Heart left ventricle (tissue), 13 donors: ENCODE measurements at regions not wholly inside any gene's neighbourhood (a gene's known extent, or its start where the extent isn't known, plus 50 kb on each side); places are given as distances from the start of the nearest gene placed in this dataset.

ENCODE experiments used
- POLR2A ChIP-seq, 2 donors: fragments of 450-650 bp; IDR thresholded peaks; one replicate each; pipeline ENCODE4 v1.6.1; 2017; ENCODE audit warnings: antibody characterized with exemption in 2 of 2, mild to moderate bottlenecking in 2 of 2, moderate library complexity in 2 of 2
- TF ChIP-seq, protein P1 (sequence below), 12 donors: fragments of 200-600 bp; sonication (generic) in 4 of 12; IDR thresholded peaks; one replicate each; pipeline versions ENCODE4 v1.5.0 to v1.8.0; 2018 to 2022; ENCODE audit warnings: antibody characterized with exemption in 12 of 12, mild to moderate bottlenecking in 5 of 12
- donor health status: ischemic (EF 13 %, LVEDD 7.1; RV severe dilation, severe dysfunction).
- donor health status: DM: no; HTN: yes; CAD: no.
- donor health status: DM: no; HTN: no; CAD: no.
- donor health status: ischemic (EF 25% LVEDD 6.9; RV normal size, moderate dysfunction).
- donor health status: ischemic (EF 25% LVEDD 5.7; RV mildly dilated, moderate dysfunction).
- donor health status: ischemic (EF 35%, LVEDD 5.7; RV mildly dilated, moderate dysfunction).
- donor health status: nonischemic (EF 11% LVEDD 7.7; RV severe dilation, severe dysfunction).
- donor health status: DM: yes; HTN: yes; CAD: no.
- donor health status: PGD.
- donor health status: ischemic (EF 29% LVEDD 5.4; RV normal size, mild dysfunction).
- donor health status: nonischemic (EF 23%, LVEDD 6.1; RV moderate dilation, normal function).

DNA sequence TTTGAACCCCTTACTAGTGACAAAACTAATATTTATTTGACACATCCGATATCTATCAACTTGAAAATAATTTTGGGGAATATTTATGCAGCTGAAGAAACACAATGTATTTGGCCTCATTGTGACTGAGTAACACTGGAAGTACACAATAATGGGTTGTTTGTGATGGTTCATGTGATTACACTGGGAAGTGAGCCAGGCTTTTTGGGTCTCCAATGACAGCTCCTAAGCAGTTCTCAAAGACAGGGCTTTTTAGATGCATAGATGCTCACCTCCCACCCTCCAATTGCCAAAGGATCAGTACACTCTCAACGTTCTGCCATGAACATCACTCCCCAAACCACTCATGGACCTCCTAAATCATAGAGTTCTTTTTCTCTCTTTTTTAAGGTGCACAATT lies 170.0 kb downstream of the SLC24A2 start:
- TF ChIP-seq POLR2A (IDR thresholded peaks at IDR 0.05), result no peak
- TF ChIP-seq, protein P1, sequence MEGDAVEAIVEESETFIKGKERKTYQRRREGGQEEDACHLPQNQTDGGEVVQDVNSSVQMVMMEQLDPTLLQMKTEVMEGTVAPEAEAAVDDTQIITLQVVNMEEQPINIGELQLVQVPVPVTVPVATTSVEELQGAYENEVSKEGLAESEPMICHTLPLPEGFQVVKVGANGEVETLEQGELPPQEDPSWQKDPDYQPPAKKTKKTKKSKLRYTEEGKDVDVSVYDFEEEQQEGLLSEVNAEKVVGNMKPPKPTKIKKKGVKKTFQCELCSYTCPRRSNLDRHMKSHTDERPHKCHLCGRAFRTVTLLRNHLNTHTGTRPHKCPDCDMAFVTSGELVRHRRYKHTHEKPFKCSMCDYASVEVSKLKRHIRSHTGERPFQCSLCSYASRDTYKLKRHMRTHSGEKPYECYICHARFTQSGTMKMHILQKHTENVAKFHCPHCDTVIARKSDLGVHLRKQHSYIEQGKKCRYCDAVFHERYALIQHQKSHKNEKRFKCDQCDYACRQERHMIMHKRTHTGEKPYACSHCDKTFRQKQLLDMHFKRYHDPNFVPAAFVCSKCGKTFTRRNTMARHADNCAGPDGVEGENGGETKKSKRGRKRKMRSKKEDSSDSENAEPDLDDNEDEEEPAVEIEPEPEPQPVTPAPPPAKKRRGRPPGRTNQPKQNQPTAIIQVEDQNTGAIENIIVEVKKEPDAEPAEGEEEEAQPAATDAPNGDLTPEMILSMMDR (IDR thresholded peaks at IDR 0.05), result no peak
